Stimulated activated CD8-positive, alpha-beta memory T cell treated with anti-CD3 and anti-CD28 coated beads, Interleukin-7, amount 100 ng/mL, for 24 hours (primary cell): ENCODE measurements at regions not wholly inside any gene's neighbourhood (a gene's known extent, or its start where the extent isn't known, plus 50 kb on each side); places are given as distances from the start of the nearest gene placed in this dataset.
A peak's percentile ranks its signal among the peaks of the same experiment; 100 is the strongest.

ENCODE experiments used
- DNase-seq: peaks from one replicate; pipeline ENCODE4 v3.0.0-alpha.2; 2020; ENCODE audit warnings: low read depth

DNA sequence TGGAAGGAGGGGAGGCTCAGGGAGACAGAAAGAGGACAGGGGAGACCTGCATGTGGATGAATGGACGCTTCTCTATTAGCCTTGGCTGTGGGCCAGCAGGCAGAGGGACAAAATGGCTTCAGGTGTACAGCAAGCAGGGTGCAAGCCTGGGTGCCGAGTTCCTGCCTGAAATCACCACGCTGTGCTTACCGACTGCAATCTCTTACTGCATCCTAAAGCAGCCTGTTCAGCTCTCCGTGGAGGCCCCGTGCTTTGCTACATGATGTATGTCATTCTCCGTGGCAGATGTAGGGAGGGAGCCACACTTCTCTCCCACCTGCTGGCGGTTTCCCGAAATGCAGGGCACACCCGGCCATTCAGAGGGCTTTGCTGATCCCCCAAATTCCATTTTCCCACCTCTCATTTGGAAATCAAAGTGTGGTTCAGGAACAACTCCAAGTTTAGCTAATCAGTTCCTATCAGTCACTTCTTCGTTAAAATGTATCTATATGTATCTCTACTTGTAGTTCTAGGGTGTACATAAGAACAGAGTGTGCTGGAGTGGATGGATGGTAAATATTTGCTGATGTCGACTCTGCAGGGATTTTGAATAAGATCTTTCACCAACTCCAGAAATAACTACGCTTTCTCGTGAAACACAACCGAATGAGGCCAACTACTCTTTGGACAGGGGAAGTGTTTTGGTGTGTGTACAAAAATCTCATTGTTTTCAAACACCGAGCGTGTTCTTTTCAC is 122.3 kb upstream of the BACE2 start:
- DNase-seq = no peak

DNA sequence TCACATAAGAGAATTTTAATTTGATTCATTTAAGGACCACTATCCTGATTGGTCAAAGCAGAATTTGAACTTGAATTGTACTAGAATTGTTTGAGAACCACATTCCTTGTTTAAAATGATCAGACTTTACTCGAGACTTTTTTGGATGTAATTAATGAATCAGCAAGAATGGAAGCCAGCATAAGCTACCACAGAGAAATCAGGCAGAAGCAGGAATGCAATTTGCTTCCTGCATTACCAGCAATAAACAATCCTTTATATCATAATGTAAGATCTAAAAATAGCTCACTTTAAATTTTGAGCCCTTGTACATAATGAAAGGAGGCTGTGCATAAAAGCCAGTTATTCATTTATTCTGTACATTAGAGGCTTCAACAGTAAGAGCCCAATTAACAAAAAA is 119.8 kb upstream of the BACE2 start:
- no peak for DNase-seq

DNA sequence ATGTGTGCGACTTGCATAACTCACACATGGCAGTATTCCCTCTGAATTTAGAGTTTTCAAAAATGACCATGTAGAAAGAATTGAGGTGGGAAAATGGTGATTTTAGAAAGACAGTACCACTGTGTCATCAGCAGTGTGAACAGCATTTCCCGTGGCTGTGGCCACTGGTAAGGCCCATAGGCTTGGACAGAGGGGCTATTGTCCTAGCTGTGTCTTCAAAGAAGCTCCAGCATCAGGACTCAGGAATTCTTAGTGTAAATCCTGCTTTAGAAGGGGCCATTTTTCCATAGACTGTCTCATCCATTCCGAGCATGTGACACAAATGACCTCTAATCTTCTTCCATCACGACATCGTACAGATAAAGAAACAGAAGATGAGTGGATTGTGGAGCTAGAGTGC is 119.3 kb upstream of the BACE2 start:
- DNase-seq = no peak

DNA sequence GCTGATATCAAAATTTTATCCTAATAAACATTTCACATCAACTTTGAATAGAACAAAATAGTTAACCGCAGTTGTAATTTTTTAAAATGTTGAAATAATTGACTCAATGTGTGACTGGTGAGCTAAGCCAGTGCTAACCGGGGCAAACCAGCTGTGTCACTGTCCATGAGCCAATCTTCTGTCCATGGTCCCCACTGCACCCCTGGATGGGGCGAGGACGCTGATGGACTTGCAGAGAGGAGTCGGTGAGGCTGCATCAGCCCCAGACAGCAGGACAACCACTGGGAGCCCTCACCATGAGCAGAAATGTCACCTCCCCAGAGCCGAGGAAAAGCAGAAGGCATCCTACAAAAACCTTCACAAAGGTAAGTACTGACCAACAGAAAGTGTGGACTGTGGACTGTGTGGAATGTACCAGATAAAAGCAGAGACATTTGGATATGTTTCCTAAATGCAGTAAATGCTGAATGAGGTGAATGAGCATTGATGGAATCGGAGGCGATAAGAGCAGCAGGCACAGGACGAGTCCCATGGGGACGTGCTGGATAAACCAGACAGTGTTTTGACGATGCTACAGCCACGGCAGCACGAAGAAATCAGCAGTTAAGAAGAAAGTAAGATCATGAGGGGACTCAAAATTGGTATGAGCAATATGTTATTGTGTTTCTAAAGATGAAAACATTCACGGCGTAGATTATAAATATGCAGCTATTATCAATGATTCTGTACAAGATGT is 115.0 kb upstream of the BACE2 start:
- no peak for DNase-seq

DNA sequence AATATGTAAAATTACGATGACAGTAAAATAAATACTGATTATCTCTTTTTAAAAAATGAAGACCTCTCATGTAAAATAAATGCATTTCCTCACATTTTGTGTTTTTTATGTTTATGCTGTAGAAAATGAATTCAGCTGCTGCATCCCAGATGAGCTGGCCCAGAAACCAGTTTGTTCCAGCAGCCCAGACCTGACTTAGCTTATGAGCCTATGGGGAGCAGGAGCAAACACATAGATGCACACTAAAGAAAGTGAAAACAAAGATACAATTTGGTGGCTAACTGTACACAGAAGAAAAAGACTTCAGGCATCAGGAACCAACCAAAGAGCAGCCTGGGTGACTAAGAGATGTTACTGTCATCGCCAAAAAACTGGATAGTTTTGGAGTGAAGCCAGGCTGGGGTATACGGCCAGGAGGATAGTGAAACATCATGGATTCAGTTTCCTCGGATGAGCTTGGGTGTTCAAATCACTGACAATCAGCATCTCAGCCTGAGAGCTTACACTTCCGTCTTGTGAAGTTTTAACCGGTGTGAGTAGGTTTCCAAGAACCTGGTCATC is 113.9 kb upstream of the BACE2 start:
- no peak for DNase-seq

DNA sequence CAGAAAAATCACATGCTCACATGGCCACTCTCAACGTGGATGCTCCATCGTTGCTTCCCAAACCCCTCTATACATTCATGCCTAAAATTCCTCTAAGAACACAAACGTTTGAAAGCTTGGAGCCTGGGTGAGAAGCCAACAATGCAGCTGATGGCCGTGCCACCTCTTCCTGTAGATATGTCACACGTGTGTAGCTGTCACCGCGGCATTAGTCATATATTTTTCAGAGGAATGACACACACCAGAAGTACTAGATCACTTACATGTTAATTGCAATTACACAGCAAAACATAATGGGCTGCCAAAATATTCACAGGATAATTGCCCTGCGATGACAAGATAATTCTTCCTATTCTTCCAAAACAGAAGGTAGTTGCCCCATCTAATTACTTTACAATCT is 112.7 kb upstream of the BACE2 start:
- no peak for DNase-seq

DNA sequence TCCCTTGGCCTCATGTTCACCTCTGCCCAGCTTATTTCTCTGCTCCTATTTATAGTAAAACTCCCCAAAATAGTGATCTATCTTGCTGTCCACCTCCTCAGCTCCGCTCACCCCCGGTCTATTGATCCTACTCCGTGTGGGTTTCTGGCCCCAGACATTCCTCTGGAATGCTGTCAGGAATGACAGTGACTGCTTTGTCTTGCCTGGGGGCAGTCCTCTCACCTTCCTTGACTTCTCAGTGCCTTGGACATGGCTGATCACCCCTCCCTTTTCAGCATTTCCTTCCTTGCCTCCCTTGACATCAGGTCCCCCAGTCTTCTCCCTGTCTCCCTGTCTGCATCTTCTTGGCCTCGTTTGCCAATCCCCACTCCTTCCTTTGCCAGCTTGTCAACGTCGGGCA is 108.1 kb upstream of the BACE2 start:
- DNase-seq = no peak

DNA sequence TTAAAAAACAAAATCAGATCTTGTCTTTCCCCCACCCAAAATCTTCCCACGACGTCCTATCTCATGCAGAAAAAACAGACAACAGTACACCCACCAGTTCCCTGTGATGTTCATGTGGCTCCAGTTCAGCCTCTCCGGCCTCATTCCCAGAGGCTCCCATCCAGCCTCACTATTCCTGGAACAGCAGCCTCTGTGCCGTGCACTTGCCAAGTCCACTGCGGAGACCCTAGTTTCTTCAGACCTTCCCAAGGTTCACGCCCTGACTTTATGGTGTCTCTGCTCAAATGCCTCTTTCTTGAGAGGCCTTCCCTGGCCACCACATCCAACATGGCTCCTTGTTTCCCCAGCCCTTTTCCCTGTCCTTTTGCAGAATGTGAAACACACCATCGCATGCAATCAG is 106.3 kb upstream of the BACE2 start:
- no peak for DNase-seq

DNA sequence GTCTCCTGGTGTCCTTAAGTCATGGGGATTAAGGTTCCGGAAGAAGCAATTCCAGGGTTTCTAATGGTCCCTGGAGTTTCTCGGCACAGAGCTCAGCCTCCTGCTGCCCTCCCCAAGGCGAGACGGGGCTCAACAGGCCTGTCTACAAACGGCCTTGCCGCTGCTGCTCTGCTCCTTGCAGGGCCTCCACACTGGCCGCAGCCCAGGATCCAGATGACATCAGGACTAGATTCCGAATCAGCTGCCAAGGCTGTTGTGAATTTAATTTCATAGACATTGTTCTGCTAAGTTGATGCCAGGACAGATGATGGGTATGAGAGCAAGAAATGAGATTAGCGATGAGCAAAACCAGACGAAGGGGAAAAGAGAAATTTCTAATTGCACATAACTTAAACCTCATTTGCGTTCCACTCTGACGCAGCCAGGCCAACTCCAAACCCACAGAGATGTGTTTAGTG is 103.6 kb upstream of the BACE2 start:
- DNase-seq = no peak

DNA sequence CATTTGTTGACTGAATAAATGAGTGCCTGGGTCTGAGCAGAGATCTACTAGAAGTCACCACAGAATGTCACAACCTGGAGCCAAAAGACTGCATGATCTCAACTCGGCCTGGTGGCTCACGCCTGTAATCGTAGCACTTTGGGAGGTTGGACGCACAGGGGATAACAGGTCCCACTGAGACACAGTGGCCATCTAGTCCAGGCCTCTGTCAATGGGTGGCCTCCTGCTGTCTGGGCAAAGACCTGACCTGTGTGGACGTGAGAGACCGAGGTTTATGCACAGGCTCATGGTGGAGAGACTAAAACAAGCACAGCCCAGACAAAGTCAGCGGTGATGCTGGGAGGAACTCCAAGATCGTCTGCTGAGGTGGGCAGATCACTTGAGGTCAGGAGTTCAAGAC is 103.0 kb upstream of the BACE2 start:
- DNase-seq = no peak

DNA sequence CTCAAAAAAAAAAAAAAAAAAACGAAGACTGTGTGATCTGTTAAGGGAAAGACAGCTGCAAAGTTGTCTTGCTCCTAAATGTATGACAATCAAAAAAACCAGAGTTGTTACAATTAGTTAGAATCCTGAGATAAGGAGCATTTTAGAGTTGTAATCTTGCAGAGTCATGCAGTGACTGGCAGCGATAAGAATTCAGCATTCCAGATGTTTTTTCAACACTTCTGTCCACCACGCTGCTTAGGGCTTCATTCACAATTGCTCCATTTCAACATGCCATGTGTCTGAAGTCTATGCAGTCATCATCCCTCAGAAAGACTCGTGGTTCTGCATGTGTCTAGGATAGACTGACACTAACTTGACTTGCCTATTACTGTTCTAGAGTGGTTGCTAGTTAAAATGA is 102.4 kb upstream of the BACE2 start:
- DNase-seq = no peak

DNA sequence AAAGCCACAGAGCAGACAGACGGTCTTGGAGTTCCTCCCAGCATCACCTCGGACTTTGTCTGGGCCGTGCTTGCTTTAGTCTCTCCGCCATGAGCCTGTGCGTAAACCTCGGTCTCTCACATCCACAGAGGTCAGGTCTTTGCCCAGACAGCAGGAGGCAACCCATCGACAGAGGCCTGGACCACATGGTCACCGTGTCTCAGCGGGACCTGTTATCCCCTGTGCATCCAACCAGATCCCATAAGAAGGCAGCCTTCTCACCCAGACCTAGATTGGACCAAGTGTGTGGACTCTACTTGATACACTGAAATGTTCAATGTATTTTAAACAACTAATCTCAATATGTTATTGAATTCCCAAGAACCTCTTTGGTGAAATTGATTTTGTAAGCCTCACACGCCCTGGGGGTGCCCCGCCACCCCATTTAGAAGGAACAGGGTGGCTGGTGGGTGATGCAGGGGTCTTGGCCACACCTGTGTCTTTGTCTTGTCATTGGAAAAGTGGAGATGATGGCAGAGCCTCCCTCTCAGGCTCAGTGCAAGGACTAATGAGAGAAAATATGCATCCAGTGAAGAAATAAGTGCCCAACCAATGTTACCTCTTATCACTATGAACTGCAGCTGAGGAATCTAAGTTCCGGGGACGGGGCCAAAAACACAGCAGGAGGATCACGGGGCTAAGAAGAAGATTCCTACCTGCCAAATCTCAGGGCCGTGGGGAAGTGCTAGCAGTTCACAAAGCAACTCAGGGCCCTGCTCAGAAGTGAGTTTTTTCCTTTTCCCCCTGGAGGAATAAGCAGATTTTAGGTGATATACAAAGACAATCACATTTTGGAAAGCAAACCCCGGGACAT is 101.6 kb upstream of the BACE2 start:
- no peak for DNase-seq

DNA sequence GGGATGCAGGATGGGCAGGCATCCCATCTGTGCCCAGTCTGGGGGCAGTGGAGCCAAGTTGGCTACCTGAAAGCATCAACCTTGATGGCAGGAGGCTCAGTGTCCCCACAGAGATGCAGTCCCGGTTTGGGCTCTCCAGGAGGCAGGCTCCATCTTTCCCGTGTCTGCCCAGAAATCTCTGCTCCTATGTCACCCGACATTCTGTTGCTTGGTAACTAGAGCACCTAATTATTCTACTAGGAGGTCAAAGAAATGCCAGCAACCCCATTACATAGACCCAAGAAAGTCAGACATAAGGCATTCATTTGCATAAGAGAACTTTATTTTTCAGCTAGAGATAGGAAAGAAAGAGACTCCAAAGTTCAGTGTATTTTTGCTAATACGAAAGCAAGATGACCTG is 100.3 kb upstream of the BACE2 start:
- no peak for DNase-seq

DNA sequence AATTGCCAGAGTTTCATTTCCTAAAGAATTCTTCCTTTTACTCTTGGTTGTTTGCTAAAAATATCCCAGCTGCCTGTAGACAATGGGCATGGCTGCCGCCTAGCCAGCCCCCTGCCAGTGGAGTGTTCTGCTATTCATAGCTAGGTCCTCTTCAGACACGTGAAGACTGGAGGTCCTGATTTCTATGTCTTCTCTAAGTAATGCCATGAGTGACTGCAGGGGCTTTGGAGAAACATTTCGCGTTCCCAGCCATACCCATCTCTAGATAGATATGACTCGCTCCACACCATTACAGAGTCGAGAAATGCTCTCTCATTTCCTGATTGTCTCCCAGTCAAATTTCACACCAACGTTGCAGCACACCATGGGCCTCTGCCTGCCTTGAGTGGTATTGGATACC is 99.5 kb upstream of the BACE2 start:
- DNase-seq = no peak

DNA sequence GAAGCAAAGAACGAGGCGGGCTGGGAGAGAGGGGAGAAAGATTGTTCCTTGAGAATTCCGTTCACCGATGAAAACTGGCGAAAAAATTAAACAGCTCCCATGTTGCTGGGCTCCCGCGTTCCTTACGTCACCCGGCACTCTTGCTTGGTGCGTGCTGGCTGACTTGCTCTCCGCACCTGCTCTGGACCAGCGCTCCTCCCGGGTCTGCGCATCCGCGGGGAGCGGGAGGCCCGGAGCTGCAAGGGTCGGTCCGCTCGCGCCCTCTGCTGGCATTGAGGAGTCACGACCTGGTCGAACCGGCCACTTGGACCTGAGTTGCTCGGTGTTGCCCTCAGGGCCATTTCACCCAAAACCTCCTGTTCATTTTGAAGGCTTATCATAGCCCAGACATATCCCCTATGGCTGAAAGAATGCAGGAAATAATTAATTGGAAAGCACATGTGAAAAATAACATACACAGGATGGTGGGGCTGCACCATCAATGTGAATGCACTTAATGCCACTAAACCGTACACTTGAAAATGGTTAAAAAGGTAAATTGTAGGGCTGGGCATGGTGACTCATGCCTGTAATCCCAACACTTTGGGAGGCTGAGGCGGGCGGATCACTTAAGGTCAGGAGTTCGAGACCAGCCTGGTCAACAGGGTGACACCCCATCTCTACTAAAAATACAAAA is 98.9 kb upstream of the BACE2 start:
- peak; percentile 36 for DNase-seq

DNA sequence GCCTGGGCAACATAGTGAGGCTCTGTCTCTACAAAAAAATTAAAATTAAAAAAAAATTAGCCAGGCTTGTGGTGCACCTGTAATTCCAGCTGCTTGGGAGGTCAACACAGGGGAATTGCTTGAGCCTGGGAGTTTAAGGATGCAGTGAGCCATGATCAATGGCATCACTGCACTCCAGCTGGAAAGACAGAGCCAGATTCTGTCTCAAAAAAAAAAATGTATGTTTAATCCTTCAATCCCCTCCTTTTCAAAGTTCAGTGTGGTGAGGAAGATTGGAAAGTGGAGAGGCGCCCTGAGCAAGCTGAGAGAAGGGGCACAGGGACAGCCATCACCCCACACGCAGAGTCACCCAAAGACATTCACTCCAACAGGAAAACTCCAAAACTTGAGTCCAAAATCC is 97.7 kb upstream of the BACE2 start:
- no peak for DNase-seq

DNA sequence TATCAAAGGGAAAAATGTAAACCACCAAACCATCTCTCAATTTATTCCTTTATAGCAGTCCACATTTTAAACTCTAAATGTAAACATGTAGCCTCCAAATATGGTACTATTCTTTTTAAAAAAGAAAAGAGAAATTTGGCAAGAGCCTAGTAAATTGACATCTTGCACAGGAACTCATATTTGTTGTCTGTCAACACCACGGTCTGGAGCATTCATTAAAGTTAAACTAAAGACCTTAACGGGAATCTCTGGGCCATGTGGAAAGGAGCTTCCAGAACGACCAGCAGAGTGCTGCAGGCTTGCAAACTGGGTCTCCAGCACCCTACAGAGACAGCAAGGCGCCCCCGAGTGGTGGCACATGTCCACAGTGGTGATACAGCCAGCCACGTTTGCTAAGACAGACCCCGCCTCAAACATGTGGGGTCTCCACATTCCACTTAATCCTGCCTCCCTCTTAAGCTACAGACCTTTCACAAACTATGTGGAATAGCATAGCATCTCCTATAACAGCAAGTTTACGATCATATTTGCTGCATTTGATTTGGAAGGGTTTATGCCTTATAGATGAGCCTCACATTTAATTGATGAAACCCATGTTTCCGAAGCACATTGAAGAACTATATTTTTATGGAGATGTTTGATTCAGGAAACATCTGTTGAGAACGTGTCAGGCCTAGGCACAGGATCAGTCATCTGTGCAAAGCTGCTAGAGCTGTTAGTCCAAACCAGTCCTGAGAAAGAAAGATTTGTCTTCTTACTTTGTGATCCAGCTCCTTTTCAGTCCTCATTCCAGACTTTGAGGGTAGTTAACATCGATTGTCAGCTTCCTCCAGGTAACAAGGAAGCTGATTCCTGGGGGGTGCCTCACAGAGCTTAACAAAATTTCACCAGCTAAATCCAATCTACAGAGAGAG is 96.4 kb upstream of the BACE2 start:
- DNase-seq = no peak

DNA sequence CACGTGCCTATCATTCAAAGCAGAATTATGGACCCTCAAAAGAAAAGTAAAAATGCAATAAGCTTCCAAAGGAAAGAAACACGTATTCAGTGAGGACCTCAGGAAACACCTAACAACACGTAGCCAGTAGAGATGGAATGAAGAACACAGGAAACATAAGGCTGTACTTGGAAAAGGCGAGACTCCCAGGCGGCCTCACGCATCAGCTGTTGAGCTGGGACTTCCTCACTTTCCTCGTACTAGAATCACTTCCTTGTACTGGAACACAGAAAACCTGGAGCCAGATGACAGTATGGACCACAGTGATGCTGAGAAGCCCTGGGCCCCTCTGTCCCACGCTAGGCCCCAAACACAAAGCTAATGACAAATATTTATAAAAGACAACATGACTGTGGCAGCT is 94.4 kb upstream of the BACE2 start:
- DNase-seq = no peak

DNA sequence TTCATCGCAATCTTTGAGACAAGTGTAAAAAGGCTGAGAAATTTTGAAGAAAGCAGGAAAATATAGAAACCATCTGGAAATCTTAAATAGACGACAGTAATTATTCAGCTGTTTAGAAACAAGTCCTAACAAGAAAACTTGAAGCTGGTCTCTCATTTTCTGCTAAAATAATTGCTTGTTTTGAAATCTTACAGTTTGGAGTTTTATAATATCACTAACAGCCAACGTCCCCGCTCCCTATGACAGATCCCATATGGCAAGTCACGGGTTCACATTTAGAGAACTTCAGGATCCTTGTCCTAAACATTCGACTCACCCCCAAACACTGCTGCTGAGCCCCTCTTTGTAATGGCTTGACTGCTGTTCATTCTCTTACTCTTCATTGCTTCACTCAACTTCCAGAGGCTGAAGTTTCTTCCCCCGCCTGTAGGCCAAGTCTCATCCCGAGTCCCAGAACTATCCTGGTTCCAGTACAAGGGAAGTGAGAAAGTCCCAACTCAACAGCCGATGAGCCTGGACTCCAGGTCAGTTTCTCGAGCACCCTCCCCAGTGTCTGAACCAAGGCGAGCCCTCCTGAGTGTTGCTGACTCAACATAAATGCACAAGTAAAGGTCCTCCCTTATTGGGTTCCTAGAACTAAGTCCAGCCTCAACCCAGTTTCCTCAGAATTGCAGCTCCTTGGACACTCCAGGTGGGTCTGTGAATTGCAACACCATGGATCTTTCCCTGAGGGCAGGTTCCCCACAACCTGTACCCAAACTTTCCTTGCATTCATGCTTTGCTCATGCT is 93.4 kb upstream of the BACE2 start:
- no peak for DNase-seq

DNA sequence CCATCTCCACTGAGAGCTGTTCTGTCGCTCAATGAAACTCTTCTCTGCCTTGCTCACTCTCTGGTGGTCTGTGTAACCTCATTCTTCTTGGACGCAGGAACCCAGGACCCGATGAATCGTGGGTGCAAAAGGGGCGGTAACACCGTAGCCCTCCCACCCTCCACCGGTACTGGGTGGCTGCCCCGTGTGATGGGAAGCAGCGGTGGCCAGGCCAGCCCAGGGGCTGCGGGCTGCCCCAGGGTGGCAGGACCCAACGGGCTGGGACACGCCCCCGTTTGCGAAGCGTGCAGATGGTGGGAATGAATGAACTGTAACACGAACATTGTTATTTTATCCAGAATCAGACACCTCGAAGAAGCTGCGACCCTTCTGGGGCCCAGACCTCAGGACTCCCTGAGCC is 92.3 kb upstream of the BACE2 start:
- DNase-seq = no peak
